A549 (cell line): ENCODE measurements at regions not wholly inside any gene's neighbourhood (a gene's known extent, or its start where the extent isn't known, plus 50 kb on each side); places are given as distances from the start of the nearest gene placed in this dataset.

Experiments
- ATAC-seq, 2 experiments: fragments of 200-7000 bp in 1 of 2; fragments of >200 bp in 1 of 2; cut with Nextera tagmentation in 1 of 2; cut with Tn5 transposase in 1 of 2; 3 replicates each; pipeline versions ENCODE4 v1.8.0 to v1.9.1; 2018 to 2020; ENCODE audit warnings: mild to moderate bottlenecking in 1 of 2, moderate library complexity in 1 of 2
- CTCF ChIA-PET: fragments of 300-600 bp; sonication (Branson Sonifier 250); formaldehyde crosslinking; extraction: SDS; loops from one replicate; lab custom pipeline; 2021; ENCODE audit warnings: antibody characterized with exemption, inconsistent platforms; lab: Yijun Ruan, JAX
- POLR2A ChIA-PET: fragments of 350-600 bp; formaldehyde crosslinking; extraction: SDS; loops from one replicate; lab custom pipeline; 2021; ENCODE audit warnings: antibody characterized with exemption, inconsistent platforms; lab: Yijun Ruan, JAX
- DNase-seq, 2 experiments: peaks; one replicate each; pipeline versions ENCODE4 v3.0.0 to v3.0.0-alpha.2; 2011 to 2016; ENCODE audit warnings: low read depth in 1 of 2, low spot score in 1 of 2
- FAIRE-seq: peaks from 2 replicates; lab custom pipeline; 2011; peaks lifted over from hg19 to GRCh38; lab: Jason Lieb, UNC
- H3K27ac ChIP-seq, 2 experiments: fragments of >200 bp; sonication (Bioruptor Twin); formaldehyde crosslinking; 3 replicates each; pipeline ENCODE4 v1.5.1; 2016 to 2017
- H3K4me1 ChIP-seq: fragments of >200 bp; sonication (Bioruptor Twin); formaldehyde crosslinking; 3 replicates; pipeline ENCODE4 v1.6.1; 2016
- H3K4me2 ChIP-seq: fragments of >200 bp; sonication (Bioruptor Twin); formaldehyde crosslinking; 3 replicates; pipeline ENCODE4 v1.6.1; 2016
- H3K4me3 ChIP-seq: fragments of >200 bp; sonication (Bioruptor Twin); formaldehyde crosslinking; 3 replicates; pipeline ENCODE4 v1.5.1; 2016
- H3K9me3 ChIP-seq: fragments of >200 bp; sonication (Bioruptor Twin); formaldehyde crosslinking; 3 replicates; pipeline ENCODE4 v1.6.1; 2016
- ATOH8 ChIP-seq: fragments of 250-450 bp; sonication (Bioruptor Pico); IDR thresholded peaks from 2 replicates; pipeline ENCODE4 v1.5.0; 2020; ENCODE audit warnings: low read depth, mild to moderate bottlenecking, moderate library complexity
- BHLHE40 ChIP-seq: IDR thresholded peaks from 2 replicates; pipeline ENCODE4 v1.6.1; 2012; ENCODE audit warnings: low read depth, low read length, inconsistent platforms
- CBX8 ChIP-seq: fragments of 200-600 bp; sonication (generic); IDR thresholded peaks from 2 replicates; pipeline ENCODE4 v1.6.1; 2016
- CHD2 ChIP-seq: fragments of 150-350 bp; IDR thresholded peaks from 2 replicates; pipeline ENCODE4 v1.6.1; 2014; ENCODE audit warnings: low read length; ENCODE audit not compliant: partially characterized antibody
- CHD4 ChIP-seq: fragments of 200-600 bp; sonication (generic); IDR thresholded peaks from 2 replicates; pipeline ENCODE4 v1.6.1; 2016; ENCODE audit warnings: antibody characterized with exemption, mild to moderate bottlenecking, borderline replicate concordance
- CTCF ChIP-seq: fragments of >200 bp; sonication (Bioruptor Twin); formaldehyde crosslinking; IDR thresholded peaks from 3 replicates; pipeline ENCODE4 v1.5.1; 2016
- EHMT2 ChIP-seq: fragments of 200-600 bp; sonication (generic); IDR thresholded peaks from 2 replicates; pipeline ENCODE4 v1.6.1; 2016; ENCODE audit warnings: antibody characterized with exemption, low read depth, mild to moderate bottlenecking, moderate library complexity
- EP300 ChIP-seq, 2 experiments: fragments of >200 bp; sonication (Bioruptor Twin); formaldehyde crosslinking; IDR thresholded peaks; 2 replicates in 1 of 2; 3 replicates in 1 of 2; pipeline ENCODE4 v1.6.1; 2016 to 2017
- FOSB ChIP-seq: fragments of 250-450 bp; sonication (Bioruptor Pico); IDR thresholded peaks from 2 replicates; pipeline ENCODE4 v1.5.0; 2020; ENCODE audit warnings: mild to moderate bottlenecking, moderate library complexity
- HDAC2 ChIP-seq: fragments of 200-600 bp; sonication (generic); IDR thresholded peaks from 2 replicates; pipeline ENCODE4 v1.6.1; 2016
- HEYL ChIP-seq: fragments of 250-450 bp; sonication (Bioruptor Pico); IDR thresholded peaks from 2 replicates; pipeline ENCODE4 v1.8.0; 2021; ENCODE audit warnings: mild to moderate bottlenecking, moderate library complexity
- HOXB13 ChIP-seq: fragments of 250-450 bp; sonication (Bioruptor Pico); IDR thresholded peaks from 2 replicates; pipeline ENCODE4 v1.5.0; 2020; ENCODE audit warnings: low read depth, mild to moderate bottlenecking, moderate library complexity
- HOXB5 ChIP-seq: fragments of 250-450 bp; sonication (Bioruptor Pico); IDR thresholded peaks from 2 replicates; pipeline ENCODE4 v1.5.0; 2020; ENCODE audit warnings: mild to moderate bottlenecking, moderate library complexity
- JUN ChIP-seq, 2 experiments: fragments of >200 bp; sonication (Bioruptor Twin); formaldehyde crosslinking; IDR thresholded peaks; 2 replicates in 1 of 2; 3 replicates in 1 of 2; pipeline ENCODE4 v1.6.1; 2016 to 2017
- KDM5A ChIP-seq: fragments of 200-600 bp; sonication (generic); IDR thresholded peaks from 2 replicates; pipeline ENCODE4 v1.6.1; 2016; ENCODE audit warnings: antibody characterized with exemption, mild to moderate bottlenecking
- MAZ ChIP-seq: fragments of 150-350 bp; IDR thresholded peaks from 2 replicates; pipeline ENCODE4 v1.6.1; 2014; ENCODE audit warnings: antibody characterized with exemption, low read depth, low read length, borderline replicate concordance
- MYC ChIP-seq: IDR thresholded peaks from 2 replicates; pipeline ENCODE4 v1.6.1; 2012; ENCODE audit warnings: mild to moderate bottlenecking, inconsistent platforms, low read length, improper control_type of control experiment, borderline replicate concordance
- NR3C1 ChIP-seq: fragments of >200 bp; sonication (Bioruptor Twin); formaldehyde crosslinking; IDR thresholded peaks from 3 replicates; pipeline ENCODE4 v1.6.1; 2017
- PBX3 ChIP-seq: IDR thresholded peaks from 2 replicates; pipeline ENCODE4 v1.6.1; 2012
- POLR2A ChIP-seq: IDR thresholded peaks from 2 replicates; pipeline ENCODE4 v1.6.1; 2012; ENCODE audit warnings: mild to moderate bottlenecking, low read length
- RCOR1 ChIP-seq: fragments of 150-350 bp; IDR thresholded peaks from 2 replicates; pipeline ENCODE4 v1.6.1; 2014; ENCODE audit warnings: antibody characterized with exemption, low read length, low read depth
- RFX5 ChIP-seq: fragments of 450-650 bp; IDR thresholded peaks from 2 replicates; pipeline ENCODE4 v1.7.1; 2014; ENCODE audit warnings: antibody characterized with exemption, mild to moderate bottlenecking, moderate library complexity
- RNF2 ChIP-seq: fragments of 200-600 bp; sonication (generic); IDR thresholded peaks from 2 replicates; pipeline ENCODE4 v1.6.1; 2016; ENCODE audit warnings: low read depth, mild to moderate bottlenecking, antibody characterized with exemption, moderate library complexity, borderline replicate concordance
- SREBF2 ChIP-seq: fragments of 450-650 bp; IDR thresholded peaks from 2 replicates; pipeline ENCODE4 v1.6.1; 2014; ENCODE audit warnings: mild to moderate bottlenecking, moderate library complexity
- TP53 ChIP-seq: fragments of 250-450 bp; sonication (Bioruptor Pico); IDR thresholded peaks from 2 replicates; pipeline ENCODE4 v1.5.0; 2021; ENCODE audit warnings: mild to moderate bottlenecking, moderate library complexity
- ZSCAN20 ChIP-seq: fragments of 250-450 bp; sonication (Bioruptor Pico); IDR thresholded peaks from 2 replicates; pipeline ENCODE4 v1.8.0; 2022; ENCODE audit warnings: mild to moderate bottlenecking, moderate library complexity
- WGBS: methylation state at CpG from one replicate; pipeline ENCODE4 v1.1.6; 2017; ENCODE audit errors: missing lambda C conversion rate; 5-methylcytosine and 5-hydroxymethylcytosine counted together
- TF ChIP-seq, protein P1 (sequence below): IDR thresholded peaks from 2 replicates; pipeline ENCODE4 v1.6.1; 2012

GRCh38 chr6:8191629-8192028, 89.3 kb upstream of the EEF1E1 start (continued):
- no peak for TF ChIP-seq POLR2A
- TF ChIP-seq NR3C1: no peak
- no peak for TF ChIP-seq CHD4
- TF ChIP-seq, all 56 proteins: peak for 0

GRCh38 chr6:8187209-8187608, 84.9 kb upstream of the EEF1E1 start:
- ChIA-PET POLR2A (no interaction called here), CTCF (no interaction called here)
- Histone ChIP-seq H3K4me1 (no peaks in the 10 kb centered on the region), H3K9me3 (no peaks in the 10 kb centered on the region), H3K4me3 (no peak overlapping the region), H3K4me2 (no peak overlapping the region), H3K27ac (no peak overlapping the region)
- DNase-seq (no peak), ATAC-seq (no peak), FAIRE-seq (no peak)
- 11% methylated on average over 2 of the region's 2 CpGs for WGBS
- TF ChIP-seq RFX5 (no peak), JUN (IDR thresholded peaks at IDR 0.05) (no peak), MYC (no peak), HOXB5 (CRISPR knock-in tag) (no peak), HOXB13 (no peak), KDM5A (no peak), PBX3 (no peak), EP300 (IDR thresholded peaks at IDR 0.05) (no peak), MAZ (no peak)

- POLR2A ChIA-PET: no interaction called here
- H3K27ac ChIP-seq: no peak overlapping the region
- ATAC-seq (no peak), FAIRE-seq (no peak), DNase-seq (no peak)
- H3K4me3 ChIP-seq: no peak overlapping the region
- H3K9me3 ChIP-seq: no peaks in the 10 kb centered on the region
- peaks cover 5% of the 10 kb centered on the region; the same call in 1 of the 3 replicates for H3K4me1 ChIP-seq
- 45% methylated on average over 6 of the region's 9 CpGs for WGBS
- TF ChIP-seq ATOH8 (CRISPR knock-in tag) (no peak), FOSB (CRISPR knock-in tag) (no peak)
- no peak overlapping the region for H3K4me2 ChIP-seq
- CTCF ChIA-PET: interaction anchor here (0.9 kb wide), 1 partner anchor 13 kb away, joined by 4 read pairs; no protein-coding TSS in a partner anchor
Measured at GRCh38 chr6:8182902-8183665, 80.7 kb upstream of the EEF1E1 start.

DNA sequence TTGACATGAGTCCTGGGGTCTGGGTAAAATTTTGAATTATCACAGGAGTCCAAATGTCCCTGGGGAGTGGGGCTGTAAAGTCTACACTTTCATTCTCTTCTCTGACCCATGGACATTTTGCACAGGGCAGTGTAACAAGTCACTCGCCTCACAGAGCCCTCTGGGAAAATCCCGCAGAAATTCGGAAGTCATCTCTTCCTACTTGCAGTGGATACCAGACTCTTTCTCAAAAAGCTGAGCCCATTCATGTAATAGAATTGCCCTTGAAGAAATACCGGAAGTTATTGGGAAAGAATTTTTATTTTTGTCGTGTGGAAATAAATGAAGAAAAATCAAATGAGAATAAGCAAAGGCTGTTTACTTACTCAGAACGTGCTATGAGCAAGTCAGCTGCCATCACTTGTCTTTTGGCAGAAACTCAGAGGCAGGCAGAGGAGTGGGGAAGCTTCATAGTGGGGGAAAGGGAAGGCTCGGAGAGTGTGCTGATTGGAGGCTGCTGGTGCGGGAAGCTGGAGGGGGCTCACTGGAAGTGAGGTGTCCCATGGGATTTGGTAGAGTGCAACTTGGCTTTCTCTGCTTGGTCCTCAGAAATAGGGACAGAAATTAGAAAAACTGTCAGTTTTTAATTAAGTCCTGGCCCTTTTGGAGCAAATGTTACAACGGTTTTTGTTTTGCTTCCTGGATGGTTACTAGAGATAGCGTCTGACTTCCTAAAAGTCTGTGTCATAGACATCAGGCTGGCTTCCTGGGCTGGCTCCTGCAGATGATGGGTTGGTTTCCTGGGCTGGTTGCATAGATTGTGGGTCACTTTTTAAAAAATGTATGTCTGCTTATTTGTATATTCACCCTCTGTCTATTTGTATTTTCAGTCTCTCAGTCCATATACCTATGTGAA, 79.8 kb upstream of the EEF1E1 start:
- FAIRE-seq (no peak), DNase-seq (no peak), ATAC-seq (no peak)
- ChIA-PET CTCF (interaction anchor here (0.9 kb wide), 1 partner anchor 12 kb away, joined by 4 read pairs; no protein-coding TSS in a partner anchor), POLR2A (no interaction called here)
- H3K27ac ChIP-seq: no peak overlapping the region
- H3K4me1 ChIP-seq: peaks cover 5% of the 10 kb centered on the region; the same call in 1 of the 3 replicates
- 64% methylated on average over 10 of the region's 10 CpGs for WGBS
- H3K4me2 ChIP-seq: no peak overlapping the region
- no peak overlapping the region for H3K4me3 ChIP-seq
- no peaks in the 10 kb centered on the region for H3K9me3 ChIP-seq
- TF ChIP-seq CHD2: no peak
- no peak for TF ChIP-seq RCOR1
- TF ChIP-seq TP53 (CRISPR knock-in tag): no peak
- TF ChIP-seq ATOH8 (CRISPR knock-in tag): no peak
- no peak for TF ChIP-seq BHLHE40
- no peak for TF ChIP-seq EHMT2
- TF ChIP-seq MYC: no peak
- TF ChIP-seq JUN (IDR thresholded peaks at IDR 0.05): no peak
- TF ChIP-seq SREBF2: no peak
- TF ChIP-seq RNF2: no peak
- TF ChIP-seq HDAC2: no peak
- TF ChIP-seq EP300 (IDR thresholded peaks at IDR 0.05): no peak
- TF ChIP-seq CTCF: no peak
- TF ChIP-seq ZSCAN20 (CRISPR knock-in tag): no peak
- TF ChIP-seq CBX8: no peak
- no peak for TF ChIP-seq HEYL (CRISPR knock-in tag)
- TF ChIP-seq, protein P1, sequence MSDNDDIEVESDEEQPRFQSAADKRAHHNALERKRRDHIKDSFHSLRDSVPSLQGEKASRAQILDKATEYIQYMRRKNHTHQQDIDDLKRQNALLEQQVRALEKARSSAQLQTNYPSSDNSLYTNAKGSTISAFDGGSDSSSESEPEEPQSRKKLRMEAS: no peak
